ENCODE measurements at regions not wholly inside any gene's neighbourhood (a gene's known extent, or its start where the extent isn't known, plus 50 kb on each side); places are given as distances from the start of the nearest gene placed in this dataset.

GRCh38 chr7:40915071-40915470 lies 780.3 kb downstream of the SUGCT start:
- TF ChIP-seq POLR2A (IDR thresholded peaks at IDR 0.05; ENCODE audit: low read length) (no peak), GATA1 (IDR thresholded peaks at IDR 0.05; ENCODE audit: low read depth, low read length) (no peak)

All from erythroblast (primary cell).